Thyroid gland (tissue), 4 donors: ENCODE measurements at regions not wholly inside any gene's neighbourhood (a gene's known extent, or its start where the extent isn't known, plus 50 kb on each side); places are given as distances from the start of the nearest gene placed in this dataset.
A peak's percentile ranks its signal among the peaks of the same experiment; 100 is the strongest.

Source experiments
- DNase-seq, 2 donors: peaks; one replicate each; pipeline ENCODE4 v3.0.0-alpha.2; 2019
- H3K27ac ChIP-seq, 3 donors: fragments of 200-600 bp; sonication (generic); 1 replicate in 2 of 3; 2 replicates in 1 of 3; pipeline ENCODE4 v1.5.1; 2016 to 2019; ENCODE audit warnings: mild to moderate bottlenecking in 1 of 3, moderate library complexity in 1 of 3
- H3K27me3 ChIP-seq: fragments of 200-600 bp; sonication (generic); one replicate; pipeline ENCODE4 v1.5.1; 2019
- H3K36me3 ChIP-seq, 2 donors: fragments of 200-600 bp; sonication (generic); one replicate each; pipeline ENCODE4 v1.5.1; 2016 to 2019
- H3K4me1 ChIP-seq, 2 donors: fragments of 200-600 bp; sonication (generic); one replicate each; pipeline ENCODE4 v1.5.1; 2017 to 2019
- H3K4me3 ChIP-seq, 3 donors: fragments of 200-600 bp; sonication (generic); replicated peaks in 1 of 3; 1 replicate in 2 of 3; 2 replicates in 1 of 3; pipeline ENCODE4 v1.5.1; 2016; ENCODE audit warnings: mild to moderate bottlenecking in 1 of 3
- H3K9me3 ChIP-seq: fragments of 200-600 bp; sonication (generic); one replicate; pipeline ENCODE4 v1.5.1; 2017
- CTCF ChIP-seq, 6 experiments: fragments of 200-600 bp in 3 of 6; fragments of 450-650 bp in 3 of 6; sonication (generic) in 3 of 6; IDR thresholded peaks; one replicate each; pipeline ENCODE4 v1.5.1; 2016 to 2019; ENCODE audit warnings: antibody characterized with exemption in 6 of 6, mild to moderate bottlenecking in 2 of 6, inconsistent platforms in 1 of 6, moderate library complexity in 1 of 6
- POLR2A ChIP-seq, 2 donors: fragments of 450-650 bp; IDR thresholded peaks; one replicate each; pipeline ENCODE4 v1.6.1; 2017; ENCODE audit warnings: antibody characterized with exemption in 2 of 2, mild to moderate bottlenecking in 2 of 2, moderate library complexity in 1 of 2
- WGBS, 2 donors: methylation state at CpG; one replicate each; pipeline ENCODE4 v1.1.5; 2017; 5-methylcytosine and 5-hydroxymethylcytosine counted together
- intact Hi-C: fragments of 100-400 bp; cut with DNase I; formaldehyde crosslinking; loops from one replicate; pipeline ENCODE4 v1.15.1; 2023

DNA sequence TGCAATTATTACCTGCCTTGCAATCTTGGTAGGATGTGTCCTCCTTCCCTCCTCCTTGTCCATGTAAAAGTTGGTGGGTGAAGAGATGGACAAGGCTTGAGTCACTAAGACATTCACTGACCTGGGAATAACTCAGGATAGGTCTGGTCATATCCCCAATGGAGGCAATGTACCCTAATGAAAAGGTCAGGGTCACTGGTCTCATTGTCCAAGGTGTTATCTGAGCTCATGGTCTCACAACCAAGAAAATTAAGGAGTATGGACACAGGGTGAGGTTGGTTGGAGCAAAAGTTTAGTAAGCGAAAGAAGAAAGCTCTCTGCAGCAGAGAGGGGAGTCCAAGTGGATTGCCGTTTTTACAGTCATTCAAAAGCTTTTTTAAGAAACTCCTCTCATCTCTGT is 179.0 kb downstream of the SNRPN start:
- TF ChIP-seq CTCF (IDR thresholded peaks at IDR 0.05) (no peak), POLR2A (IDR thresholded peaks at IDR 0.05) (no peak)
- no peaks in the 10 kb centered on the region for H3K36me3 ChIP-seq
- 63 to 78% methylated on average over 2 of the region's 2 CpGs for WGBS, 2 donors
- no peak overlapping the region for H3K27ac ChIP-seq
- H3K9me3 ChIP-seq, result no peaks in the 10 kb centered on the region
- no peak for DNase-seq
- no peaks in the 10 kb centered on the region for H3K4me1 ChIP-seq
- no peaks in the 10 kb centered on the region for H3K27me3 ChIP-seq
- no peak overlapping the region for H3K4me3 ChIP-seq
- intact Hi-C loops, result loop anchor here (10.0 kb wide), 1 partner anchor 371 kb away; no protein-coding TSS in a partner anchor

GRCh38 chr15:25134546-25134945 is 179.8 kb downstream of the SNRPN start:
- H3K4me1 ChIP-seq, result no peaks in the 10 kb centered on the region
- no peak overlapping the region for H3K4me3 ChIP-seq
- no peaks in the 10 kb centered on the region for H3K36me3 ChIP-seq
- no peak overlapping the region for H3K27ac ChIP-seq
- no peak for DNase-seq
- 52 to 55% methylated on average over 2 of the region's 2 CpGs for WGBS, 2 donors
- H3K9me3 ChIP-seq, result no peaks in the 10 kb centered on the region
- no peaks in the 10 kb centered on the region for H3K27me3 ChIP-seq
- TF ChIP-seq CTCF (IDR thresholded peaks at IDR 0.05) (peak in 1 of 6 experiments; percentile 15), POLR2A (IDR thresholded peaks at IDR 0.05) (no peak)
- intact Hi-C loops, result loop anchor here (10.0 kb wide), 1 partner anchor 370 kb away; no protein-coding TSS in a partner anchor

DNA sequence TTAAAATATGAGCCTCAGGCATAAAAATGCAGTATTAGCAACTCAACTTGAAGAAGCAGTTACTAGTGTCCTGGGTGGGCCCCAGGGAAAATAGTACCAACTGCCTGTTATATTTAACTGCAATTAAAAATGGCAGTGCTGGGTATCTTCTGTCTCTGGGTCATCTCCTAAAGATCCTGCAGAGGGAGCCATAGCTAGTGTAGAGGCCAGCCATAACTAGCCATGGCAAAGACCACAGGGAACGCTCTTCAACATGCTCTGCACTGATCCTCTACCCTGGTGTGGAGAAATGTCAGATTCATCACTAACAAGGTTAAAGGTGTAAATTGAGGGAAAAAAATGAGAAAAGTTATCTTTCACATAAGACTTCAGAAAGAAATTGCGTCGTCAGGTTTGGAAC is 181.3 kb downstream of the SNRPN start:
- TF ChIP-seq CTCF (IDR thresholded peaks at IDR 0.05) (peak in 3 of 6 experiments; percentile 24 to 27 (median 25)), POLR2A (IDR thresholded peaks at IDR 0.05) (no peak)
- peak in 1 of 2 donors; percentile 3 for DNase-seq
- H3K27ac ChIP-seq, result no peak overlapping the region
- no peaks in the 10 kb centered on the region for H3K4me1 ChIP-seq
- no peaks in the 10 kb centered on the region for H3K27me3 ChIP-seq
- no peak overlapping the region for H3K4me3 ChIP-seq
- WGBS, 2 donors, result 74 to 79% methylated on average over 3 of the region's 3 CpGs
- H3K36me3 ChIP-seq, result no peaks in the 10 kb centered on the region
- no peaks in the 10 kb centered on the region for H3K9me3 ChIP-seq
- intact Hi-C loops, result loop anchor here (10.0 kb wide), 1 partner anchor 369 kb away; no protein-coding TSS in a partner anchor

GRCh38 chr15:25137013-25137412 is 182.2 kb downstream of the SNRPN start:
- Histone ChIP-seq H3K27me3 (no peaks in the 10 kb centered on the region), H3K36me3 (no peaks in the 10 kb centered on the region), H3K9me3 (no peaks in the 10 kb centered on the region), H3K4me1 (no peaks in the 10 kb centered on the region), H3K4me3 (no peak overlapping the region), H3K27ac (no peak overlapping the region)
- 73 to 80% methylated on average over 5 of the region's 5 CpGs for WGBS, 2 donors
- DNase-seq, result no peak
- intact Hi-C loops, result loop anchor here (10.0 kb wide), 1 partner anchor 368 kb away; no protein-coding TSS in a partner anchor
- TF ChIP-seq CTCF (IDR thresholded peaks at IDR 0.05) (no peak), POLR2A (IDR thresholded peaks at IDR 0.05) (no peak)

DNA sequence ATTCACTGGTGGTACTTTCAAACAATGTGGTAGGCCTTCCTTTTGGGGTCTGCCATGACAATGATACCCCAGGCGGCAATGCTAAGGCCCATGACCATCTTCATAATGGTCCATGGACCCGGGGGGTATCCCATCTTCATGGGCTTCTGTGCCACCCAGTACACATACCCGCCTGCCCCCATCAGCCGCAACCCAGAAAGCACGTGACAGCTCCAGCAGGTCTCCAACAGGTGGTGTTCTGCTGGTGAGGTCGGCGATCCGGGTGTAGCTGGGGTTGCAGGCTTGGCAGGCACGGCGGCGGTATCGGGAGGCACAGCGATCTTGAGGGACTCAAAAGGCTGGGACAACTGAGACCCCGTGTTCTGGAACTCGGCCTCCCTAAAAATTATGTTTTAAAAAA is 214.5 kb downstream of the SNRPN start:
- intact Hi-C loops, result no loop called here
- no peaks in the 10 kb centered on the region for H3K9me3 ChIP-seq
- no peaks in the 10 kb centered on the region for H3K4me1 ChIP-seq
- no peaks in the 10 kb centered on the region for H3K27me3 ChIP-seq
- H3K4me3 ChIP-seq, result no peak overlapping the region
- H3K36me3 ChIP-seq, result no peaks in the 10 kb centered on the region
- no peak overlapping the region for H3K27ac ChIP-seq
- no peak for DNase-seq
- 88 to 93% methylated on average over 13 to 15 of the region's 15 CpGs for WGBS, 2 donors
- TF ChIP-seq POLR2A (IDR thresholded peaks at IDR 0.05) (no peak), CTCF (IDR thresholded peaks at IDR 0.05) (no peak)
